ENCODE measurements at regions not wholly inside any gene's neighbourhood (a gene's known extent, or its start where the extent isn't known, plus 50 kb on each side); places are given as distances from the start of the nearest gene placed in this dataset.

- 100% methylated on average over 1 of the region's 2 CpGs for WGBS (ENCODE audit: insufficient coverage)
- TF ChIP-seq CTCF (IDR thresholded peaks at IDR 0.05) = no peak
- H3K36me3 ChIP-seq (replicated peaks in 1 of 2; ENCODE audit: control insufficient read depth in 1 of 2, insufficient read depth in 2 of 2, low read length in 2 of 2) = no peaks in the 10 kb centered on the region
- H3K4me3 ChIP-seq (replicated peaks in 1 of 3; ENCODE audit: low read depth in 2 of 3, low read length in 3 of 3) = no peak overlapping the region
- peaks cover 40% of the 10 kb centered on the region for H3K4me1 Mint-ChIP-seq
- no peak overlapping the region for H3K27ac ChIP-seq (ENCODE audit: low read depth in 1 of 2, low read length in 2 of 2)
- H2AFZ ChIP-seq (ENCODE audit: insufficient read depth, low read depth, low read length, poor library complexity, severe bottlenecking) = no peak overlapping the region
- no peak overlapping the region for H3K9ac ChIP-seq (ENCODE audit: insufficient read depth, low read length, poor library complexity, severe bottlenecking)
- H3K4me2 ChIP-seq (replicated peaks; ENCODE audit: extremely low read depth, low read length, poor library complexity, severe bottlenecking) = no peak overlapping the region
- intact Hi-C loops (cut with micrococcal nuclease) = loop anchor here (5.0 to 10.0 kb wide), 3 partner anchors 84 to 396 kb away; no protein-coding TSS in a partner anchor
- peaks cover 23 to 30% of the 10 kb centered on the region in 2 donors for H3K4me1 ChIP-seq (ENCODE audit: control insufficient read depth in 1 of 2, insufficient read depth in 2 of 2, low read length in 2 of 2)
- peaks cover 0 to 20% of the 10 kb centered on the region in 2 donors for H3K27me3 ChIP-seq (ENCODE audit: control insufficient read depth in 2 of 2, insufficient read depth in 2 of 2, low read length in 2 of 2)
- no peaks in the 10 kb centered on the region for H4K20me1 ChIP-seq (ENCODE audit: insufficient read depth, low read length)
- no peak for DNase-seq
- no peaks in the 10 kb centered on the region for H3K36me3 Mint-ChIP-seq
- H3K79me2 ChIP-seq (ENCODE audit: insufficient read depth, low read length) = peaks cover 5% of the 10 kb centered on the region
- H3K27me3 Mint-ChIP-seq (ENCODE audit: low read depth in 3 of 3) = peaks cover 3 to 55% (median 5%) of the 10 kb centered on the region in 3 donors
- no peaks in the 10 kb centered on the region for H3K9me3 ChIP-seq (replicated peaks in 1 of 2; ENCODE audit: control insufficient read depth in 1 of 2, insufficient read depth in 1 of 2, low read length in 2 of 2)
- H3K9me3 Mint-ChIP-seq = peaks cover 0 to 5% (median 0%) of the 10 kb centered on the region in 7 donors
- no peak overlapping the region for H3K27ac Mint-ChIP-seq
- no peak overlapping the region for H3K4me3 Mint-ChIP-seq
These were observed 56.6 kb upstream of the LAS1L start for GRCh38 chrX:65591206-65591605.

GRCh38 chrX:65589304-65589703 is 54.7 kb upstream of the LAS1L start:
- intact Hi-C loops (cut with micrococcal nuclease) = loop anchor here in 1 of 2 donors (10.0 kb wide), 1 partner anchor 1135 kb away; no protein-coding TSS in a partner anchor
- H2AFZ ChIP-seq (ENCODE audit: insufficient read depth, low read depth, low read length, poor library complexity, severe bottlenecking) = no peak overlapping the region
- H3K9ac ChIP-seq (ENCODE audit: insufficient read depth, low read length, poor library complexity, severe bottlenecking) = no peak overlapping the region
- peaks cover 0 to 17% of the 10 kb centered on the region in 2 donors for H3K27me3 ChIP-seq (ENCODE audit: control insufficient read depth in 2 of 2, insufficient read depth in 2 of 2, low read length in 2 of 2)
- no peaks in the 10 kb centered on the region for H3K79me2 ChIP-seq (ENCODE audit: insufficient read depth, low read length)
- no peak overlapping the region for H3K27ac ChIP-seq (ENCODE audit: low read depth in 1 of 2, low read length in 2 of 2)
- WGBS (ENCODE audit: insufficient coverage) = 20% methylated on average over 2 of the region's 4 CpGs
- no peaks in the 10 kb centered on the region for H3K9me3 ChIP-seq (replicated peaks in 1 of 2; ENCODE audit: control insufficient read depth in 1 of 2, insufficient read depth in 1 of 2, low read length in 2 of 2)
- no peak overlapping the region for H3K4me3 Mint-ChIP-seq
- H3K4me3 ChIP-seq (replicated peaks in 1 of 3; ENCODE audit: low read depth in 2 of 3, low read length in 3 of 3) = no peak overlapping the region
- H3K9me3 Mint-ChIP-seq = peaks cover 0 to 5% (median 0%) of the 10 kb centered on the region in 7 donors
- no peaks in the 10 kb centered on the region for H3K36me3 Mint-ChIP-seq
- peaks cover 31% of the 10 kb centered on the region for H3K4me1 Mint-ChIP-seq
- no peak overlapping the region for H3K4me2 ChIP-seq (replicated peaks; ENCODE audit: extremely low read depth, low read length, poor library complexity, severe bottlenecking)
- H3K27ac Mint-ChIP-seq = peak overlapping the region in 1 of 7 donors; percentile 82
- H3K4me1 ChIP-seq (ENCODE audit: control insufficient read depth in 1 of 2, insufficient read depth in 2 of 2, low read length in 2 of 2) = peaks cover 16 to 20% of the 10 kb centered on the region in 2 donors
- no peak for TF ChIP-seq CTCF (IDR thresholded peaks at IDR 0.05)
- no peak for DNase-seq
- H4K20me1 ChIP-seq (ENCODE audit: insufficient read depth, low read length) = no peaks in the 10 kb centered on the region
- H3K27me3 Mint-ChIP-seq (ENCODE audit: low read depth in 3 of 3) = peaks cover 1 to 61% (median 5%) of the 10 kb centered on the region in 3 donors
- H3K36me3 ChIP-seq (replicated peaks in 1 of 2; ENCODE audit: control insufficient read depth in 1 of 2, insufficient read depth in 2 of 2, low read length in 2 of 2) = no peaks in the 10 kb centered on the region

Measured in CD14-positive monocyte (primary cell).